ENCODE measurements at regions not wholly inside any gene's neighbourhood (a gene's known extent, or its start where the extent isn't known, plus 50 kb on each side); places are given as distances from the start of the nearest gene placed in this dataset.
"Not testable (repeated sequence)": the region's sequence is repeated elsewhere in the genome, so short reads cannot be mapped to it uniquely, and the experiment has no call there.

DNA sequence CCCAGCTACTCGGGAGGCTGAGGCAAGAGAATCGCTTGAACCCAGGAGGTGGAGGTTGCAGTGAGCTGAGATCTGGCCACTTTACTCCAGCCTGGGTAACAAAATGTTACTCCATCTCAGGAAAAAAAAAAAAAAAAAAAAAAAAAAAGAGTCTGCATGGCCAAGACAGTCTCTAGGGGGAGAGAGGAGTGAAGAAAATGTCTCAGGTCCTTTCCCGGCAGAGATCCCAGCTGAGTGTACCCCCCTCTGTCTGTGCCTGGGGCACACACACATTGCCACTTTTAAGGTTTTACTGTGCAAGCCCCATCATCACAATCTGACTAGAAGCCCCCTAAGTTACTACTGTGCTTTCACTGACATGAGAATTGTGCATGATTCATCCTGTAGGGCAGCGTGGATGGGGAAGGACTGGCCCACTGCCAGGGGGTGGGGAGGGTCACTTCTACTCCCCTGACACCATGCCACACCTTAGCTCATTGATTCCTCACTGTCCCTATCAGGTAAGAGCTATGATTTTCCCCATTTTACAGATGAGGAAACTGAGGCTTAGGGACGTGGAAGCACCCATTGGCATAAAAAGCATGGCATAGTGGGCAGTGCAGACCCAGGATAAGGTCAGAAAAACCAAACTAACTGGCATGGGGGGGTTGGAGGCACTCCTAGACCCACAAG, 102.3 kb upstream of the LARP1 start:
- DNase-seq: no peak

GRCh38 chr5:154651795-154652194, 103.4 kb upstream of the LARP1 start:
- not testable (repeated sequence) for DNase-seq

DNA sequence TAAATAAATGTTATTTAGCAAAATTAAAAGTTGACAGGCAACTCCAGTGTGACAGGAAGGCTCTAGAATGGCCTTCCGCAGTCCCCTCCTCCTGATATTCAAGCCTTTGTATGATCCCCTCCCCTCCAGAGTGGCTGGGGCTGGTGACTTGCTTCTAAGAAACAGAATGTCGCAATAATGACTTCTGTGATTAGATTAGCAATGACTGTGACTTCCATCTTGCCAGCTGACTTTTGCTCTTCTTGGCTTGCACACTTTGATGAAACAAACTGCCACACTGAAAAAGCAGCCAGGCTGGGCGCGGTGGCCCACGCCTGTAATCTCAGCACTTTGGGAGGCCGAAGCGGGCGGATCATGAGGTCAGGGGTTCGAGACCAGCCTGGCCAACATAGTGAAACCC, 106.5 kb upstream of the LARP1 start:
- no peak for DNase-seq

GRCh38 chr5:154648229-154648628, 106.9 kb upstream of the LARP1 start:
- no peak for DNase-seq

DNA sequence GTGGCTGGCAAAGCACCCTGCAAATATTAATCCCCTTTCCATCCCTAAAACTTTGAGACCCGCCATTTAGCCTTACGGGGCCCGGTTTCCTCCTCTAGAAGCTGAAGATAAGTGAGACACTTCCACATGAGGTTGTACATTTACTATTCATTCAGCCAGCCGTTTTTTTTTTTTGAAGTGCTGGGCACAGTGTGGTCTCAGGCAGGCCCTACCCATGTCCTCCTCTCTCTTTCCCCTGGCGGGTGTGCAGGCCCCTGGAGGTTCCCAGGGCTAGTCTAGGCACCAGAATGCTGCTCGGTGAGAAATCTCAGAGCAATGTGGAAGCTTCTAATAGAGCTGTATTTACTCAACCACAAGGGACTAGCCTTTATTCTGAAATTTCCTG, 107.4 kb upstream of the LARP1 start:
- DNase-seq: no peak

DNA sequence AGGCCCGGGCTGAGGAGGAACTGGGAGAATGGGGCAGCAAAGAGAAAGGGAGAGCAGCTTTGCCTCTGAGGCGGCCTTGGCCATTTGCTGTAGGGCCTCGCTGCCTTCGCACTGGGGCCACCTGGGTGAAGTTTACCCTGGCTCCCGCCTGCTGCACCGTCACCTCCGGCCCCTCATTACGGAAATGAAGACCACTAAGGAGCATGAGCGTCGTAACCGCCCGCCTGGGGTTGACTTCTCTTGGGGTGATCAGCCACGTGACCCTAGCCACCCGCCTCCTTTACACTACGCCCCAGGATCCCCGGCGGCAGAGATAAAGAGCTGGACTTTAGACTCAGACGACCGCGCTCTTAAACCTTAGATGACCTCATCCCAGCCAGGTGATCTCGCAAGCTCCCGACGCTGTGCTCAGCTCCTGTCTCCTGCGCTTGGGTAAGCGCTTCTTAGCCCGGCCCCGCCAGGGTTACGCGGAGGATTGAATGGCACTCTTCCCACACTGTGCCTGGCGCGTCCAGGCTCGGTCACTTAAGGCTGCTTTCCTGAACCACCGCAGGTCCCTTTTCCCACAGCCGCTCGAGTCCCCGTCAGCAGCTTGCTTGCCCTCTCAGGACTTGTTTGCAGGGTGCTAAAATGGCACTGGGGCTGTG, 107.9 kb upstream of the LARP1 start:
- no peak for DNase-seq

GRCh38 chr5:154646745-154647113, 108.4 kb upstream of the LARP1 start:
- DNase-seq: no peak

GRCh38 chr5:154644745-154645411, 110.3 kb upstream of the LARP1 start:
- DNase-seq: no peak

DNA sequence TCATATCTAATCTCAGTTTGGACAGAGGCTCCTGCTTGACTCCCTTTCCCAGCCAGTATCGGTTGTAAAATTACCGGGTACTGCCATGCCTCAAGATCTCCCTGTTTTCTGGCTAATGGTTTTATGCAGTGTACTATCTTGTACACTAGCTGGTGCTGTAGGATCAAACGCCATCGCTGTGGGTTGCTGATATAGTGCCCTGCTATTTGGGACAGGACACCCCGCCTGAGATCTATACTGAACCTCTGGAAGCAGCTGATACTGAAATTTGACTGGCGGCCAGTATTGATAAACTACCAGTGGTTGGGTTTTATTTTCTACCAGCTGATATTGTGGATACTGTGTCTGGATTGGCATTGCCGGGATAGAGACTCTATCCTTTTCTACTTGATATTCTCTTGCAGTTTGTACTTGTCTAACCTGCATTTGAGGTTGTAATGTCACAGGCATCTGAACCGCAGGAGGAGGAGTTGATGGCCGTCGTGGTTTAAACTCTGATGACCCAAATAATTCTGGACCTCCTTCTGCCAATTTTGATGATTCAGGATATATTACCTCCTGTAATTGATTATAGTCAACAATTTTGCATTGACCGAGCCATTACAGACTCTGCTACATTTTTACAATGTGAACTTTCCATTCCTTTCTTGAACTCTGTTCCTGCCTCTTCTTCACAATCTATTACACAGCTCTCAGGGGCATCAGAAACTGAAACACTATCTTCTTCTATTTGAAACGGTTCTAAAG, 112.5 kb upstream of the LARP1 start:
- DNase-seq: no peak

- not testable (repeated sequence) for DNase-seq
Observed at GRCh38 chr5:154640213-154640831, 114.9 kb upstream of the LARP1 start.

GRCh38 chr5:154636786-154637185, 118.4 kb upstream of the LARP1 start:
- not testable (repeated sequence) for DNase-seq

GRCh38 chr5:154636271-154636670, 118.9 kb upstream of the LARP1 start:
- DNase-seq: not testable (repeated sequence)

- DNase-seq: not testable (repeated sequence)
Observed at GRCh38 chr5:154633744-154634143, 121.4 kb upstream of the LARP1 start.

DNA sequence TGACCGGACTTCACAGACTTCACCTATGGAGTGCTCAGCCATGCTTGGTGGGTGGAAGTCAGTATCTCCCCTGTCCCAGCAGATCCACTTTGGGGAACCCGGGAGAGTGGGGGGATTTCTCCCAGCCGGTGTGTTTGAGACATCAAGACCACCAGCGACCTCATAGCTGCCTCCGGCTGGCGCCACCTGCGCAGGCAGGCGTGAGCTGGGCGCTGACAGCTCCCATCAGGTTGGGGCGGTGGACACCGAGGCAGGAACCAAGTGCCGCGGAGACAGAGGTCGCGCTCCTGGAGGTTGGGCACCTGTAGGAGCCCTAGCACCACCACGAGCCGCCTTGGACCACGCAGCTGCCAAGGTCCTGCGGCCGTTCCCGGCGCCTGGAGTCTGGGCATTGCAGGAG, 124.0 kb upstream of the LARP1 start:
- no peak for DNase-seq

DNA sequence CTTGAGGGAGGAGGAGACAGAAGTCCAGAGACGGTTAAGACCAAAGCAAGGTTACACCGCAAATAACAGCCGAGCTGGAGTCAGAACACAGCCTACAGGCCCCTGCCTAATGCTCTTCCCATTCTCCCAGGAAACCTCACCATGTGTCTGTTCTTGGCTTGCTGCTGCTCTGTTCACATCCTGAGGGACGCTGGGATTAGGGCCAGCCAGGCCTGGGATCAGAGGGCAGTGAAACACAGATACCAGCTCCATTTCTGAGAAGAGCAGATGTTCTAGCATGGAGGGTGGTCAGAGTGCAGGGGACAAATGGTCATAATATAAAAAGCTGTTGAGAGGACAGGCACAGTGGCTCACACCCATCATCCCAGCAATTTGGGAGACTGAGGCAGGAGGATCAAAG, 124.8 kb upstream of the LARP1 start:
- DNase-seq: no peak

DNA sequence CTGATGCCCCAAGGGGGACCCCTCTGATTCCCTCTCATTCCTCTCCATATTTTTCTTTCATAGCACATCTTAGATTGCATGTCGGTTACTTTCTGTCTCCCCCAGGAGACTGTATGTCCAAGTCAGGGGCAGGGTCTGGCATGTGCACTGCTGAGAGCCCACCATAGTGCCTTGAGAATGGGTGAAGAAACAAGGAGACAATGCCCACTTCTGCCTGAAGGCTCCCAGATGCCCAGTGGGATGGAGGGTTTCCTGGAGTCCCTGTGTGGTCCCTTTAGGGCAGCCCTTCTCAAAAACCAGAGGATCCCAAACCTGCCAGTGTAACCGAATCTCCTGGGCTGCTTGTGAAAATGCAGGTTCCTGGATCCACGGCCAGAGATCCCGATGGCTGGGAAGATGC, 126.5 kb upstream of the LARP1 start:
- DNase-seq: no peak

- DNase-seq: no peak
Observed at GRCh38 chr5:154627698-154628678, 127.2 kb upstream of the LARP1 start.

GRCh38 chr5:154626876-154627557, 128.2 kb upstream of the LARP1 start:
- DNase-seq: no peak

- DNase-seq: no peak
Observed at GRCh38 chr5:154625031-154625430, 130.1 kb upstream of the LARP1 start.

GRCh38 chr5:154624341-154624740, 130.8 kb upstream of the LARP1 start:
- DNase-seq: no peak

GRCh38 chr5:154620411-154620810, 134.8 kb upstream of the LARP1 start:
- DNase-seq: no peak
